Hippocampal formation (tissue), 2 donors: ENCODE measurements at regions not wholly inside any gene's neighbourhood (a gene's known extent, or its start where the extent isn't known, plus 50 kb on each side); places are given as distances from the start of the nearest gene placed in this dataset.
A peak's percentile ranks its signal among the peaks of the same experiment; 100 is the strongest.

Experiments used
- DNase-seq, 2 donors: peaks; one replicate each; lab custom pipeline; 2025; lab: John Stamatoyannopoulos, UW

GRCh38 chr4:32417113-32417704 lies 1697.0 kb downstream of the PCDH7 start:
- DNase-seq, result no peak

DNA sequence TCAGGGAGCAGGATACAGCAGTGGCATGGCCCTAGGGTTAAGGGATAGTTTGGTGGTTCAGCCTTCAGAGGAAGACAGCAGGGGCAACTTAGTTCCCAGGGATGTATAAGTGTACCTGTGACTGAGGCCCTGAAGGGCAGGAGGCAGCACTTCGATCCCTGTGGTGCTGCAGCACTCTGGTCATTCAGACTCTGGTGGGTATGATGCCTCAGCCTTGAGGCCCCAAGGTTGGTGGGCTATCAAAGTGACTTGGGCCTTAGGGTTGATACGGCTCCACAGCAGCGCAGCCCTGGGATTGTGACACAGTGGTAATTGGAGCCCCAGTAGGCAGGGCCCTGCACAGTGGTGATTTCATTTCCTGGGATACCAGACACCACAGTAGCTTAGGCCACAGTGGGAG lies 1703.1 kb downstream of the PCDH7 start:
- no peak for DNase-seq

GRCh38 chr4:32425243-32425642 lies 1705.1 kb downstream of the PCDH7 start:
- DNase-seq, result no peak

- DNase-seq, result no peak
Observed at GRCh38 chr4:32427566-32427965, 1707.4 kb downstream of the PCDH7 start.

DNA sequence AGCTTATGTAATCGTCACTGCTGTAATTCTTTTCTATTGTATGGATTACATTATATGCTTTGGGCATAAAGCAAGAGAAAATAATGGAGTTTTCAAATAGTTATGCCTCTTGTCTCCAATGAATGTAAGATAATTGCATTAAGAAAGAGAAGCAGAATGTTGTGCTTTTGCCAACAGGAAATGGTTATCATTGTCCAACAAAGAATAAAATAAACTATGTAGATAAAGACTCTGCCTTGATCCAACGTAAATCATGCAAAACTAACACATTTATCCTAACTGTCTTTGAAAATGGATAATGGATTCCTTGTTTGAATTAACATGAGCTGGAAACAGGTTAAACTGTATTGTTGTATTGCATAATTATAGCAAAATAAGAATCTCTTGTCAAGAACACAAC lies 1709.0 kb downstream of the PCDH7 start:
- no peak for DNase-seq

- DNase-seq, result no peak
Observed at GRCh38 chr4:32435308-32435707, 1715.1 kb downstream of the PCDH7 start.

DNA sequence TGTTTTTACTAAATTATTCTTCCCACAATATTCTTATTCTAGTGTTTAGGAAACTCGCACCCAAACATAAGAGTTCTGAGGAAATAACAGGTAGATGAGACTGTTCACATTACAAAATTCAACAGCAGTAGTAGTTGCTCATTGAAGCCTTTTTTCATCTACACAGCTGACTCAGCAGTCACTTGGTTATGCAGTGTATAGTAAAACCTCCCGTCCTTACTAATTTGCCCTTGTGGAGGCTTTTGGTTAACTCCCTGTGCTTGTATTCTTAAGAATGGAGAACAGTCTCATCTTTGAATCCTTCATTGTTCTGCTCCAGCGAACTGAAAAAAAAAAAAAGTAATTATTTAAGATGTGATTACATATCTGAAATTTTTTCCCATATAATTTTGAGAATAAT lies 1716.6 kb downstream of the PCDH7 start:
- DNase-seq, result no peak

- DNase-seq, result no peak
Observed at GRCh38 chr4:32440391-32440790, 1720.2 kb downstream of the PCDH7 start.

GRCh38 chr4:32454482-32454881 lies 1734.3 kb downstream of the PCDH7 start:
- DNase-seq, result no peak

- no peak for DNase-seq
Observed at GRCh38 chr4:32455231-32455630, 1735.1 kb downstream of the PCDH7 start.

- DNase-seq, result no peak
Observed at GRCh38 chr4:32460972-32461371, 1740.8 kb downstream of the PCDH7 start.

DNA sequence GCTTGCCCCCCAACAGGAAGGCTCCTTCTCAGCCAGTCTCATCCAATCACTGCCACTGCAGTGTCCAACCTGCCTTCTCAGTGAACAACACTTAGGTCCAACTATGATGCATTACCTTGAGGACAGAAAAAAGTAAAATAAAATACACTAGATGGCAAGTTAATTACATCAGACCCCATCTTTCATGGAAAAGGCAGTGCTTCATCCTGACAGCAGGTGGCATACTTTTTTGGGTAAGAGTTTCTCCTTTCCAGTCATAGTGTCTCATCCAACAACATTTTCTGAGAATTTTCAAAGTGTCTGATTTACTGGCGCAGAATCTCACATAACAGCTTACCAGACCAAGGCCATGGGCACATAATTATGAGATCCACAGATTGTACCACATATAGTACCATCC lies 1742.8 kb downstream of the PCDH7 start:
- no peak for DNase-seq

- no peak for DNase-seq
Observed at GRCh38 chr4:32470087-32470585, 1750.0 kb downstream of the PCDH7 start.

GRCh38 chr4:32472918-32473317 lies 1752.7 kb downstream of the PCDH7 start:
- no peak for DNase-seq

DNA sequence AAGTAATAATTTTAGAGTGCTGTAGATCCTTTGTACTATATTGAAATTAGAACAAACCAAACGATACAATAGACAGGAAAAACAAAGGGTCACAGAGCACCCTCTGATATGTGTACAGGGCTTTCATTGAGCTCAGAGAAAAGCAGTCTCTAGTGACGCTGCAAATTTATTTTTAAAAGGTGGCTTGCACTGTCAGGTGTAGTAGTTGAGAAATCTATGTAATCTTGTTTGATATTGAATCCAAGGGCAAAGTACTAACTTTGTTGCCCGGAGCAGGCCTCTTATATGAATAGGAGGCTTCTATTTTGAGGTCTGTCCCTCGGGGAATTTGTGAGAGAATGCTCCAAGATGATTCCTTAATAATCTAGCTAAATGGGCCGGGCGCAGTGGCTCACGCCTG lies 1755.5 kb downstream of the PCDH7 start:
- no peak for DNase-seq

- DNase-seq, result no peak
Observed at GRCh38 chr4:32477518-32477917, 1757.3 kb downstream of the PCDH7 start.

DNA sequence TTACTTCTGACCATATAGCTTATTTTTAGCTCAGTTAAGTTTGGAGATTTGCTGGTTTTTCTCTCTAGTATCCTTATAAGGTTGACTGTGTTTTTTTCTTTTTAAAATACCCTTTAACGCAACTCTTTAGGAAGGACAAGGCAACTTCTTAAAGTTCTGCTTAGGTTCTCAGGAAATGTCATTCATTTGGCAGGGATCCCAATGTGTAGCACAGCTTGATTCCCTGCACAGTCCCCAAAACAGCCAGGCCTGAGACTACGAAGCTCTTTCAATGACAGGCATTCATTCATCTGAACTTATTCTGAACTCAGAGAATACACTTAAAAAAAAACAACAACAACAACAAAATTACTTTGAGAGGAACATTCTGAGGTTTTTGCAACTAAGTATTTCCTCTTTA lies 1765.8 kb downstream of the PCDH7 start:
- peak; percentile 0 to 56 for DNase-seq

DNA sequence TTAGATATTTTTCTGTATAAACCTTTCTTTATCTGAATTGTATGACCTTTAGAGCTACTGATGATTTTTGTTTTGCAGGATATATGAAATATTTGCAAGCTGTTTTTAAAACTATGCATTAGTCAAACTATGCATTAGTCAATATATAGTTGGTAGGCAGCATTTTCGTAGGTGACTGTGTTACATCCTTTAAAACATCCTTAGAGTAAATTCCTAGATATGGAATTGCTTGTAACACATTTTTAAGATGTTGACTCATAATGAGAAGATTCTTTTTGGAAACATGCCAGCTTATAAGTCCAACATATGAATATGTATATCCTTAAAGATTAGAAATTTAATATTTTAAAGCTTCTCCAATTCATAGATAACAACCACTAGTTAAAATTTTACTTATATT lies 1768.5 kb downstream of the PCDH7 start:
- DNase-seq, result no peak

- DNase-seq, result no peak
Observed at GRCh38 chr4:32499171-32499570, 1779.0 kb downstream of the PCDH7 start.

GRCh38 chr4:32503241-32503640 lies 1783.1 kb downstream of the PCDH7 start:
- no peak for DNase-seq

- DNase-seq, result no peak
Observed at GRCh38 chr4:32506067-32506466, 1785.9 kb downstream of the PCDH7 start.

GRCh38 chr4:32519060-32519459 lies 1798.9 kb downstream of the PCDH7 start:
- no peak for DNase-seq

DNA sequence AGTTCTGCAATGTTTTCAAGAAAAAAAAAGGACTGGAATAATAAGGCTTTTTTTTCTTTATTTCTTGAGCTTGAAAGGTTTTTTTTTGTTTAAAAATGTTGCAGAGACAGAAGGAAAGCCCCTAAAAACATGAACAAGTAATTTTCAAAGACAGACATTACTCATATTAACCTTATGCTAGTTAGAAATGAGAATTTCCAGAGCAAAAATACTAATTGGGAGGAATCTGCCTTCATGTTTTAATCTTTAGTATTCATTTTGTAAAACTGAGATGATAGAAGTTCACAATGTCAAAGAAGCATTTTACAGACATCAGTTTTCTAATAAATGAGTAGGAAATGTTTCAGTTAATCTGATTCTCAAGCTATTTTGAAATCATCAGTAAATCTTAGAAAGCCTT lies 1805.3 kb downstream of the PCDH7 start:
- DNase-seq, result no peak

DNA sequence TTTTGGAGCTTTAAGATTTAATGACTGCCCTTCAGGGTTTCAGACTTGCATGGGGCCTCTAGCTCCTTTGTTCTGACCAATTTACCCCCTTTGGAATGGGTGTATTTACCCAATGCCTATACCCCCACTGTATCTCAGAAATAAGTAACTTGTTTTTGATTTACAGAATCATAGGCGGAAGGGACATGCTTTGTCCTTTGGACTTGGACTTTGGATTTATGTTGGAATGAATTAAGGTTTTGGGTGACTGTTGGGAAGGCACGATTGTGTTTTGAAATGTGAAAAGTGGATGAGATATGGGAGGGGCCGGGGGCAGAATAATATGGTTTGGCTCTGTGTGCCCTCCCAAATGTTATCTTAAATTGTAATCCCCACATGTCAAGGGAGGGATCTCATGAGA lies 1824.7 kb downstream of the PCDH7 start:
- DNase-seq, result no peak
